Esophagus squamous epithelium (tissue), 4 donors: ENCODE measurements at regions not wholly inside any gene's neighbourhood (a gene's known extent, or its start where the extent isn't known, plus 50 kb on each side); places are given as distances from the start of the nearest gene placed in this dataset.

Experiments
- POLR2A ChIP-seq, 4 donors: fragments of 450-650 bp; IDR thresholded peaks; one replicate each; pipeline ENCODE4 v1.6.1; 2017; ENCODE audit warnings: antibody characterized with exemption in 4 of 4, mild to moderate bottlenecking in 4 of 4, moderate library complexity in 3 of 4
- TF ChIP-seq, protein P1 (sequence below), 6 experiments: fragments of 450-650 bp in 4 of 6; fragments of 200-600 bp in 2 of 6; sonication (generic) in 2 of 6; IDR thresholded peaks; one replicate each; pipeline ENCODE4 v1.5.1; 2016 to 2019; ENCODE audit warnings: antibody characterized with exemption in 6 of 6, mild to moderate bottlenecking in 4 of 6, moderate library complexity in 4 of 6

DNA sequence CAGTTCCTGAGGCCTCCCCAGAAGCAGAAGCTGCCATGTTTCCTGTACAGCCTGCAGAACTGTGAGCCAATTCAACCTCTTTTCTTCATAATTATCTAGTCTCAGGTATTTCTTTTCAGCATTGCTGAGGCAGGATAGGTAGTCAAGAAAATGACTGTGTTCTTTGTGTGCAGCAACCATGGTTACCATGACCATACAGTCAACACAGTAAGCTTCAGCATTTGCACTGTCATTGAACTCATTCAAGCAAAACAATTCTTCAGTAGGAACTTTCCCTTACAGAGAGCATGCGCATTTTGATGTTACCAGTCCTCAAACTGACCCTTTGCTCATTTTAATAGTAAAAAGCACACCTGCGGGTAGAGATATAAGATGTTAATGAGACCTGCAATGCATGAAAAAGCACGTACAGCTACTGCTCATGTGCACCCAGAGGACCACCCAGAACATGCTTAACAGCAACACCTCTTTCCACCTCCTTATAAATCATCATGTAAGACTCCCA lies 180.8 kb downstream of the PRKX start:
- TF ChIP-seq, protein P1, sequence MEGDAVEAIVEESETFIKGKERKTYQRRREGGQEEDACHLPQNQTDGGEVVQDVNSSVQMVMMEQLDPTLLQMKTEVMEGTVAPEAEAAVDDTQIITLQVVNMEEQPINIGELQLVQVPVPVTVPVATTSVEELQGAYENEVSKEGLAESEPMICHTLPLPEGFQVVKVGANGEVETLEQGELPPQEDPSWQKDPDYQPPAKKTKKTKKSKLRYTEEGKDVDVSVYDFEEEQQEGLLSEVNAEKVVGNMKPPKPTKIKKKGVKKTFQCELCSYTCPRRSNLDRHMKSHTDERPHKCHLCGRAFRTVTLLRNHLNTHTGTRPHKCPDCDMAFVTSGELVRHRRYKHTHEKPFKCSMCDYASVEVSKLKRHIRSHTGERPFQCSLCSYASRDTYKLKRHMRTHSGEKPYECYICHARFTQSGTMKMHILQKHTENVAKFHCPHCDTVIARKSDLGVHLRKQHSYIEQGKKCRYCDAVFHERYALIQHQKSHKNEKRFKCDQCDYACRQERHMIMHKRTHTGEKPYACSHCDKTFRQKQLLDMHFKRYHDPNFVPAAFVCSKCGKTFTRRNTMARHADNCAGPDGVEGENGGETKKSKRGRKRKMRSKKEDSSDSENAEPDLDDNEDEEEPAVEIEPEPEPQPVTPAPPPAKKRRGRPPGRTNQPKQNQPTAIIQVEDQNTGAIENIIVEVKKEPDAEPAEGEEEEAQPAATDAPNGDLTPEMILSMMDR (IDR thresholded peaks at IDR 0.05), result no peak
- TF ChIP-seq POLR2A (IDR thresholded peaks at IDR 0.05), result no peak
